ENCODE measurements at regions not wholly inside any gene's neighbourhood (a gene's known extent, or its start where the extent isn't known, plus 50 kb on each side); places are given as distances from the start of the nearest gene placed in this dataset.

GRCh38 chr2:88834866-88835265 is 143.4 kb downstream of the RPIA start:
- no peak for DNase-seq

- no peak for DNase-seq
These were observed 144.3 kb downstream of the RPIA start for GRCh38 chr2:88835726-88836125.

GRCh38 chr2:88836351-88836750 is 144.9 kb downstream of the RPIA start:
- DNase-seq = no peak

- no peak for DNase-seq
These were observed 146.2 kb downstream of the RPIA start for GRCh38 chr2:88837511-88838160.

GRCh38 chr2:88838165-88838635 is 146.7 kb downstream of the RPIA start:
- DNase-seq = no peak

- no peak for DNase-seq
These were observed 149.9 kb downstream of the RPIA start for GRCh38 chr2:88841224-88841929.

- no peak for DNase-seq
These were observed 151.4 kb downstream of the RPIA start for GRCh38 chr2:88842656-88843460.

GRCh38 chr2:88843651-88844050 is 152.2 kb downstream of the RPIA start:
- no peak for DNase-seq

GRCh38 chr2:88844960-88845359 is 153.5 kb downstream of the RPIA start:
- no peak for DNase-seq

GRCh38 chr2:88845772-88846661 is 154.5 kb downstream of the RPIA start:
- no peak for DNase-seq

- no peak for DNase-seq
These were observed 161.4 kb downstream of the RPIA start for GRCh38 chr2:88852753-88853402.

- DNase-seq = no peak
These were observed 161.9 kb downstream of the RPIA start for GRCh38 chr2:88853403-88853790.

GRCh38 chr2:88854528-88854927 is 163.1 kb downstream of the RPIA start:
- DNase-seq = no peak

GRCh38 chr2:88855620-88856408 is 164.3 kb downstream of the RPIA start:
- no peak for DNase-seq

GRCh38 chr2:88856409-88857135 is 165.1 kb downstream of the RPIA start:
- DNase-seq = no peak

GRCh38 chr2:88857274-88857741 is 165.8 kb downstream of the RPIA start:
- no peak for DNase-seq

GRCh38 chr2:88857951-88858411 is 166.5 kb downstream of the RPIA start:
- no peak for DNase-seq

- no peak for DNase-seq
These were observed 168.0 kb downstream of the RPIA start for GRCh38 chr2:88859461-88859860.

GRCh38 chr2:88860421-88861075 is 169.1 kb downstream of the RPIA start:
- no peak for DNase-seq

All from stimulated activated naive CD4-positive, alpha-beta T cell treated with Interleukin-2 at 50 U/mL for 16 hours (primary cell).